GM21367 (cell line): ENCODE measurements at regions not wholly inside any gene's neighbourhood (a gene's known extent, or its start where the extent isn't known, plus 50 kb on each side); places are given as distances from the start of the nearest gene placed in this dataset.
"Not testable (repeated sequence)": the region's sequence is repeated elsewhere in the genome, so short reads cannot be mapped to it uniquely, and the experiment has no call there.

Experiments used
- ATAC-seq: cut with Tn5 transposase; IDR thresholded peaks from one replicate; pipeline ENCODE4 v1.9.1; 2021; ENCODE audit not compliant: unreplicated experiment

DNA sequence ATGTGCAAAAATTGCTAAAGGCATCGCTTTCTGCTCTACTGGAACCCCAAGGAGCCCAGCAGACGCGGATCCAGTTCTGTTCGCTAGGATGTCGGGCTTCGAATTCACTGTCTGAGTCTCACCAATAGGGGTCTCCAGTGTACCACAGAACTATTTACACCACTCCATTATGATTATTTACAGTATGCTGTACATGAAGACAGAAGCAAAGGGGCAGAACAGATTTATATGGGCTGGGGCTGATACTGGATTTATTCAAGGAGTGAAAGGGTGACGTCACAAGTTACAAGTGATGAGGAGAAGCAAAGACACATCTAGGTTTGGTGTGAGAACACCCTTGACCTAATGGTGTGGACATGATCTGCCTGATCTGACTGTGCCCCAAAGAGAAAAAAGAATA, 185.3 kb upstream of the ATP5MC3 start:
- ATAC-seq = peak; percentile 67

DNA sequence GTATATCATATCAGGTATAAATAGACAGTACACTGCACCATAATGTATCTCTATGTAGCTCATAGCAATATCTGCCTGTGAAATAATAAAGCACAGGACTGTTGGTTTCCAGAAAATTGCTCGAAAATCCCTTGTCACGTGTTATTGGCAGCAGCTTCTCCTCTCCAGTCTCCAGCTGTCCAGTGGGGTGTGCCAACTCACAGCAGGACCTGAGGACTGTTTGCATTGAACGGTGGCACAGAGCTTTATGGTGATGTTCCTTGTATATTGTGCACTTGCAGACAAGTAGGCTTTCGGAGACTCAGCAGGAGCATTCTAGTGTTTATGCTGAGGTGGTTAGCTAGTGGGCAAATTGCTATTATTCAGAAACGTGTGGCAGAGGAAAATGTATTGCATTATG, 182.2 kb upstream of the ATP5MC3 start:
- ATAC-seq = no peak

DNA sequence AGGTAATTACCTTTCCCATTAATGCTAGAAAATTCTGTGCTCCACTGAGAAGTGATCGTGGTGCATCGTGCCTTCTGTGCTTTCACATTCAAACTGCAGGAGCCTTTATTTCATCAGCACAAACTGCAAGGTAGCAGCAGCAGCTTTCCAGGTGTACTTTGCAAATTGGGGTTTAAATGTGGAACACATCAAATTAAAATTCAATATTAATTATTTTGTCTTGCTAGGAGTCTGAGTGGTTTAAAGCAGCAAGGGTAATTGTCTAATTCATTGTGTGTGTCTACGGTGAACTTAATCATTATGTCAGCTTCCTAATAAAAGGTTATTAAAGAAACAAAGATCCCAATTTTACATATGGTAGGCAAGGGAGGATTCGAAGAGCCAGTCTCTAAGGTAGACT, 180.8 kb upstream of the ATP5MC3 start:
- ATAC-seq = no peak

DNA sequence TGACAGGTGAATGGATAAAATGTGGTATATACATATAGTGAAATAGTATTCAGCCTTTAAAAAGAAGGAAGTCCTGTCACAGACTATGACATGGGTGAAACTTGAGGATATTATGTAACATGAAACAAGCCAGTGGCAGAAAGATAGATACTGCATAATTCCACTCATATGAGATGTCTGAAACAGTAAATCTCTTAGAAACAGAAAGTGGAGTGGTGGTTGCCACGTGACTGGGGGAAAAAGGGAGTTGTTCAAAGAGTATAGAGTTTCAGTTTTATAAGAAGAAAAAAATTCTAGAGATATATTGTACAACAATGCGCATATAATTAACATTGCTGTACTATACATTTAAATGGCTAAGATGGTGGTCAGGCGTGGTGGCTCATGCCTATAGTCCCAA, 178.2 kb upstream of the ATP5MC3 start:
- ATAC-seq = no peak

DNA sequence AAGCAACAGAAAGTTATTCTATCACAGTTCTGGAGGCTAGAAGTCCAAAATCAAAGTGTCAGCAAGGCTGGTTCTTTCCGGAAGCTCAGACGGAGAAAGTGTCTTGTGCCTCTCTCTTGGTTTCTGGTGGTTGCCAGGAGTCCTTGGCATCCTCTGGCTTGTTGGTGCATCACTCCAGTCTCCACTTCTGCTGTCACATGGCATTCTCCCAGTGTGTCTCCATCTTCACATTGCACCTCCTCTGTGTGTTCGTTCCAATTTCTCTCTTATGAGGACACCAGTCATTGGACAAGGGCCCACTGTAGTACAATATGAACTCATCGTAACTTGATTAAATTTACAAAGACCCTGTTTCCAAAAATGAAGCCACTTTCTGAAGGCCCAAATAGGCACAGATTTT, 175.4 kb upstream of the ATP5MC3 start:
- no peak for ATAC-seq

DNA sequence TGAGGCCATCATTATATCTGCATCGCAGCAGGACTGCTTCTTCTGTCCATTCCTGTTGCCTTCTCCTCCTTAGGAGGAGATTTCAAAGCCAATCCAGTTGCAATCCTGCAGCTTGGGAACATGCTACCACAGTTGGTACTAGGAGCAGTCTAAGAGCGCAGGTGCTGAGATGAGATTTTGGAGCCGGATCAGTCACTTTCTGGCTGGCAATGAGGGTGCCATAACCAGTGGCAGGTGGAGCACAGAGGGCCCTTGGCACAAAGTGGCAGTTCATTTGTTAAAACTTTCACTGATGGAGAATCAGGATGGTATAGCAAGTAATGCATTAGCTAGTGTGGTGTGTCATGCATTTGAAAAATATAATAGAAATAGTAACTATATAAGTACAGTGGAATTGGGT, 173.7 kb upstream of the ATP5MC3 start:
- ATAC-seq = no peak

DNA sequence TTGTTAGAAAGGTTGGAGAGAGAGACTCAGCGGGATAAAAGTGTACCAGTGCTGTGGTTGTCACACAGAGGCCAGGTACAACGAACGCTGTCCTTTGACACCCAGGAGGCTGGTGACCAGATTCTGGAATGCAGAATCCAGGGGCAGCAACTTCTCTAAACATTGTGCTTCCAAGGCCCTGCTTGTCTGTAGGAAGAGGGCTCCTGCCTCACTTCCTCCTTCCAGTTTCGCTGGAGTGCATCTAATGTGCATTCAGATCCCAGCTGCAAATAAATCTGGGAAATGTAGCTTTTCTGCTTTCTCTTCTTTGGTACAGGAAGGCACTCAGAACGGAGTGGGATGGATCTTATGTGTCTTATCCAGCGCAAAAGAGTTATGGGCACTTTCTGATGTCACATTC, 171.8 kb upstream of the ATP5MC3 start:
- no peak for ATAC-seq

DNA sequence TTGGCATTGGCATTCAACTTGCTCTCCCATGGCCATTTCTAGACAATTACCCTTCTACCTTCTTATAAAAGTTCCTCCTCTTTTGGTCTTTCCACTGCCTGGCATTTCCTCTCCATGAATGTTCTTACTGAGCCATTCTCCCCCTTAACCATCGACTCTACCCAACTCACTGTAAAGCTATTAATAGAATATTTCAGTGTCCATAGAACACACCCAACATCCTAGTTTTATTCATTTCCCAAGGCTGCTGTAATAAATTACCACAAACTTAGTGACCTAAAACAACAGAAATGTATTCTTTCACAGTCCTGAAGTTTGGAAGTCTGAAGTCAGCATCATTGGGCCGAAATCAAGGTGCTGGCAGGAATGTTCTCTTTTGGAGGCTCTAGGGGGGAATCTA, 170.0 kb upstream of the ATP5MC3 start:
- no peak for ATAC-seq

DNA sequence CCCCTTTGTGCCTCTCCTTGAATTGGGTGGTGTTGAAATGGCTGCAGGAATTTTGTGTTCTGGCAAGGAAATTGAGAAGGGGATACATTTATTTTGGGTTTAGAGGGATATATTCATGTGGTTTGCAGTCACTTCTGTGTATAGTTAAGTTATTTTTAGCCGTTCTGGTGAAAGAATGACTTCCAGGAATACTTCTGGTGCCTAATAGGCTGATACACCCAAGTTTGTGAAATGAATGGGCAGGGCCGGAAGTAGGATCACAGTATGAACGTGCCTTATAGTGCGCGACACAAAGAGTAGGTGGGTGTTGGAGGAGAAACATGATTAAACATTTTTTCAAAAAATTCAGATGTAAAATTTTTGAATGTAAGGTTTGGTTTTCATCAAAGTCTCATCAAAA, 168.6 kb upstream of the ATP5MC3 start:
- ATAC-seq = no peak

DNA sequence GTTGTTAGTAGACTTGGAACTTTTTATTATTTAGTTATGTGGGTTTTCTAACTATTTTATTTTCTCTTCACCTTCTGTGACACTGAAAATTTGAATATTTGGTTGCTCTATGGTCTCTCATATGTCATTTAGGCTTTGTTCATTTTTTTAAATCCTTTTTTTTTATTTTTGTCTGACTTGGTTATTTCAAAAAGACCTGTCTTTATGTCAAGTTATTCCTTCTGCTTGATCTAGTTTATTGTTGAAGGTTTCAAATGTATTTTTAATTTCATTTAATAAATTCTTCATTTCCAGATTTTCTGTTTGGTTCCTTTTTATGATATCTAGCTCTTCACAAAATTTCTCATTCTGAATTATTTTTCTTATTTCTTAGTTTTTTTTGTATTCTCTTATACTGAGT, 160.6 kb upstream of the ATP5MC3 start:
- no peak for ATAC-seq

DNA sequence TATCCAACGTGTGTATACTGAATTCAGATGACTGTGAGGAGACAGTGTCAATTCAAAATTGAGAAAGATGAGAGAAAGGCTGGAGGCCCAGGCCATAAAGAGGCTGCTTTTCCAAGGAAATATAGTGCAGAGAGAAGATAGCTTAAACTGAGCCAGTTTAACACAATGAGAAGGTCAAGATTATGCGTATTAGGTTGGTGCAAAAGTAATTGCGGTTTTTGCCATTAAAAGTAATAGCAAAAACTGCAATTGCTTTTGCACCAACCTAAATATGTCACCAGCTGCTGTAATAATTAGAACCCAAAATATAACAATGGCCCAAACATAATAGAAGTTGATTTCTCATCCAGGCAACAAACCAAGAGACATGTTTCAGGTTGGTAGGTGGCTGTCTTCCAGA, 148.7 kb upstream of the ATP5MC3 start:
- no peak for ATAC-seq

DNA sequence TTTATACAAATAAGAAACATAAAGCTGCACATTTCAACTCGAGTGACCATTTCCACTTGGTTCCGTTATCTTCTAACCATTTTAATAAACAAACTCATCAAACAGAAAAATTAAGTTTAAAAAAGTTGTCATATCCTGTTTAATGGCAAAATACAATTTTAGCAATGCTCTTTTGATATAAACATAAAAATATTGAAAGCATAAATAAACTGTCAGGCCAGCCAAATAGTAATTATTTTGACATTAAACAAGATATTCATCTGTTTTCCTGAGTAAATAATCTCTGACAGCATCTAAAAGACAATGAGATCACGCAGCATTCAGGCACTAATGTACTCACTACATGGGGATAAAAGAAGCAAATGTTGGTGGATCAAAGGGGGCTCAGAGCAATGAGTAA, 145.3 kb upstream of the ATP5MC3 start:
- ATAC-seq = no peak

DNA sequence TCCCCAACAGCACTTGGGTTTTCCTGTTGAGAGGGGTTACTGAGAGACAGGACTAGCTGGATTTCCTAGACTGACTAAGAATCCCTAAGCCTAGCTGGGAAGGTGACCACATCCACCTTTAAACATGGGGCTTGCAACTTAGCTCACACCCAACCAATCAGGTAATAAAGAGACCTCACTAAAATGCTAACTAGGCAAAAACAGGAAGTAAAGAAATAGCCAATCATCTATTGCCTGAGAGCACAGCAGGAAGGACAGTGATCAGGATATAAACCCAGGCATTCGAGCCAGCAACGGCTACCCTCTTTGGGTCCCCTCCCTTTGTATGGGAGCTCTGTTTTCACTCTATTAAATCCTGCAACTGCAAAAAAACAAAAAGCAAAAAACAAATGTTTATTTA, 144.7 kb upstream of the ATP5MC3 start:
- ATAC-seq = not testable (repeated sequence)

DNA sequence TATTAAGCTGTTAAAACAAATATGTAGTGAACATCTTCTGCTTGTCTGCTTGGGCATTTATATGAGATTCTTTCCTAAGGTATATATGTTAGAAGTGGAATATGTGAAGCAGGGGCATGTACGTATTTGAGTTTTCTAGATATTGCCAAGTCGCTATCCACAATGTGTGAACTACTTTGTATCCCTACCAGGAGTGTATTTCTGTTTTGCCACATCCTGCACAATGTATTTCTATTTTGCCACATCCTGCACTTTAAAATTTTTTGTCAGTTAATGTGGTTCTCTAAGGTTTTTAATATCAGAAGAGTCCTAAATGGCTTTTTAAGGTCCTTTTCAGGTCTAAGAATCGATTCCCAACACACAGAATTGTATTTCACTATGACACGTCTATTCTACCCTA, 141.7 kb upstream of the ATP5MC3 start:
- ATAC-seq = no peak

DNA sequence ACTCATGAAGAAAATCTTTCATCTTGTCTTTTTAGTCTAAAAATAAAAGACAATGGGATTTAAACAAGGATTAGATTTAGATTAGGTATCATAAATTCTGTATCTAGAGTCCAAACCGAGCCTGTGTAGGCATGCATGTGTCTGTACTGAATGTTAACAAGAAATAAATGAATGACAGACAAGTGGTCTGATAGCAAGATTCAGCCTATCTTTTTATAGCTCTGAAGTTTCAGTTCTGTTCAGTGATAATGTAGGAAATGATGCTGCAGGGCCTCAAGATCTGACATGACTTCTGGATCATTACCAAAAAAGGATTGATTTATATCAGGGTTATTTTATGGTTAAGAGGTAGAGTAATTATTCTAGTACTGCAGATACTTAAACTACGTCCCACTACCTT, 137.0 kb upstream of the ATP5MC3 start:
- ATAC-seq = no peak

DNA sequence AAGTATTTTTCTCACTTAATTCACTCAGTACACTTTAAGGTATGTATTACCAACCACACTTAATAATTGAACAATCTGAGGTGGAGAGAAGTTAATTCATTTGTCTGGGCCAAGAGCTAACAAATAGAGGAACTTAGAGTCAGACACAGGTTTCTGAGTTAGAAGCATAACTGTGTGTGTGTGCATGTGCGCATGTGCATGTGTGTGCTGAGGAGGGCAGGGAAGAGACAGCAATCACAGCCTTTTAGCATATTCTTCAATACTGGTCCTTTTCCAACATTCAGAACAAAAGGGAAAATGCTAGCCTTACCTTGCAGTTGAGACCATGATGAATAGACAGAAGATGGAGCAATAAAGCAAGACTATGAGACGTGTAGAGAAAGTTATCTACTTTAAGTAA, 136.2 kb upstream of the ATP5MC3 start:
- ATAC-seq = no peak

DNA sequence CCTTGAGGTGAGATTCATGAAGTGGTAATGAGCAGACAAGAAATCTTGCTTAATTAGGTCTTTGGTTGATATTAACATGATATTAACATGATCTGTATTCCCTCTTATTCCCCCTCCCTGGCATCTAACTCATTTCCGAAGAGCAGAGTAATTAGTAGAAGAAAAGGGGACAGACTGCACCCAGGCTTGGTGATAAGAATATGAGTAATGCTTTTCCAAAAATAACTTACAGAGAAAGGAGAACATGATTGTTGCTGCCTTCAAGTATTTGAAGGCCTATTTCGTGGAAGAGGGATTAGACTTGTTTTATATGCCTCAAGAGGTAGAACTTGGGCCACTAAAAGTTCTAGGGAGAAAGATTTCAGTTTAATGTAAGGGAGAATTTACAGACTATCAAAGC, 130.6 kb upstream of the ATP5MC3 start:
- ATAC-seq = no peak

DNA sequence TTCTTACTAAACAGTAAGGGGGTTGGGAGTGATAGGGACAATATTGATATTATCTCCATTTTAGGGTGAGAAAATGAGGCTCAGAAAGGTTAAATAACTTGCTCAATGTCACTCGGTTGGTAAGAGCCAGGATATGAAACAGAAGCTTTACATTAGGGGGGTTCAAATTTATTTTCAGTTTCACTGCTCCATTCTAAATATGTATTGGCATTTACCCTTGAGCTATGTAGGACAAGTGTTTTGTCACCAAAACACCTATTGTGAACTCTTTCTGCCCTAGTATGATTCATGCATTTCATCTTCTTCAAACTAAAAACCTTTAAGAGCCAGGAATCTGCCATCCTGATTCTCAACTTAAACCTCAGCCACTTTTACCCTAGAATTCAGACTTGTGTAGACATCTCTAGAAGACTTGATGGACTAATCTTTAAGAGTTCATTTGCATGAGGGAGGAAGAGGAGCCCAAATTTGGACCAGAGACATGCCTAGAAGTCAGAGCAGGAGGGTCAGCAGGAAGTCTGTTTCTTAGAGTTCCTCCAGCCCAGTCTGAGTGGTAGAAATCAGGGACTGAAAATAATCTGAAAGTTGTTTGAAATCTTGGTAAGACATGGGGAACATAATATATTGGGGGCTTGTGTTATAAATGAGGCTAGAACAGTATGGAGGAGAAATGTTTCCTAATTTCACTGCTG, 129.4 kb upstream of the ATP5MC3 start:
- no peak for ATAC-seq

DNA sequence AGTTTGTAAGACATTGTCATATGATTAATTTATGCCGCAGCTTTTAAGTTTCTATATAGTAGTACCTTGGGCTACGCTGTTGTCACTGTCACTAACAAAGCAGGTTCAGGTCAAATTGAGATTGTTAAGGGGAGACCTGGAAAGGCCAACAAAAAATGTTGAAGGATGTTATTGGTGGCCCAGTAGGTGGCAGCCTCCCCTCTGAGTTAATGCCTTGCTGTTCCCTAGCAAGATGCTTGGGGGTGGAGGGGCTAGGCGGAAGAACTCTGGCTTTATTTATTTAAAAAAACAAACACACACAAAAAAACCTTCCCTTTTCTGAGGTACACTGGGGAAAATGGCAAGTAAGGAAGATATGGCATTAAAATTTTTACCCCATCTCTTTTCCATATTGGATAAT, 128.3 kb upstream of the ATP5MC3 start:
- ATAC-seq = no peak

DNA sequence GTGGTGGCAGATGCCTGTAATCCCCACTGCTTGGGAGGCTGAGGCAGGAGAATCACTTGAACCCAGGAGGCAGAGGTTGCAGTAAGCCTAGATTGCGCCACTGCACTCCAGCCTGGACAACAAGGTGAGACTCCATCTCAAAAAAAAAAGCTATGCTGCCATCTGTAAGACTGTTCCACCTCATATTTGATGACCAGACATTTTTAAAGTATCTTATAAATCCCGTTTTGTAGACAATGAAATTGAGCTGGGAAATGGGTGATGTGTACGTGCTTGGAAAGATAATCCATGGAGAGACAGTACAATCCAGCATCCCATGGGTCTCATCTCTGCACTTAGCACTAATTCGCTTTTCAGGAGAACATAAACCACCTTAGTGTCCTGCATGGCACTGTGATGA, 126.5 kb upstream of the ATP5MC3 start:
- ATAC-seq = no peak

DNA sequence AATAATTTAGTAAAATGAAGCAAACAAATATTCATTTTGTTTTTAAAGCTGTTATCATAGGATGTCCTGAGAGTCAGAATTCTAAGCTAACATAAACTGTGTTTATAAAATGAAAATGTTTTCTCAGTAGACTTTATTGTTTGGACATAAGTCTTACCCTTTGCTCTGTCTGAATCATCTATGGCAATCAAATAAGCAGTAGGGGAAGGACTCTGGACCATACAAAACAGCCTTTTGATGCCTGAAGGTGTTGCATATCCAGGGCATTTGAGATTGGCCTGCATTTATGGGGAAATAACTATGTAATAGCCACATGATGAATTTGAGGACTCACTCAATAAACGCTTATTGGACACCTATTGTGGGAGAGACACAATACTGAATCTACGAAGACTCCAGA, 123.0 kb upstream of the ATP5MC3 start:
- ATAC-seq = no peak

DNA sequence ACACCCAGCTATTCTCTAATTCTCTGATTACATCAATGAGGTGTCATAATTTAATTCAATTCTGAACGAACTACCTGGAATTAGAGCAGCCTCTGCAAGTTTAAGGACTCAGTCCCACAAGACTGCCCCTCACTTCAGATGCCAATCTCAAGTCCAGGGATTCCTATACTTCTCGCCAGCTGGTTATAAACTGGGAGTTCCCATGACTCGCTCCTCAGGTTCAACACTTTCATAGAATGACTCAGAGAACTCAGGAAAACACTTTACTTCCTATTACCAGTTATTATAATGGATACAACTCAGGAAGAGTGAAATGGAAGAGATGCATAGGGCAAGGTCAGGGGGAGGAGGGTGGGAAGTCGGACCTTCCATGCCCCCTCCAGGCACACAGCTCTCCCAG, 112.3 kb upstream of the ATP5MC3 start:
- no peak for ATAC-seq

DNA sequence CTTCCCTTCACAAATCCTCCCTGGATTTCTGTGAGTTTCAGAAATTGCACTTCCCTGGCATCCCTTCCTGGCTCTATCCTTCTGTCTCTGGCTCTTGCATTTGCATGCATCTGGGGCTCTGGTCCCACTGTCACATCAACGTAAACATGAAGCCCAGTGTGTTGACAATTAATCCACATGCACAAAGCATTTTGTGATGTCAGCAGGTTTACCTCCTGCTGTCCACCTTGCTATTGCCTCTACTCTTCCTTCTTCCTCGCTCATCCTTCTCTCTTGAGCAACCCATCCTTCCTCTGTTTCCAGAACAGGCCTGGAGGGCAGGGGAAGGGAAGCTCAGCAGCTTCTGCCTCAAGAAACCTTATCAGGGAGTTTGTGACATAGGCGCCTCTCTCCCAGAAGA, 111.7 kb upstream of the ATP5MC3 start:
- no peak for ATAC-seq

DNA sequence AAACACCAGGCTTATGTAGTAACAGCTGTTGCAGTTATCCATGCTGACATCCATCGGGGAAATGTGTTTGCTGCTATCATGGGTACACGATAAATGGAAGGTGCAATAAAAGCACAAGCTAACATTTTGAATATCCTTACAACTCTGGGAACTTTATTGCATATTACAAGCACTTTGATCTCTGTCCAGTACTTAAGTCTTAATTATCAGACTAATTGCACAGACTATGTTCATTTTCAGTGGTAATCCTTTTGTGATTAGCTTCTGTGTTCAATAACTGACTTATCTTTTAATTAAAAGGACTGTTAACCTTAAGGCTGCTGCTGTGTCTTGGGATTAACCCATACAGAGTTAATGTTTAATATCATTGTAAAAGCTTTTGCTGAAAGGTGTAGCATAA, 101.4 kb upstream of the ATP5MC3 start:
- no peak for ATAC-seq
